ENCODE measurements at regions not wholly inside any gene's neighbourhood (a gene's known extent, or its start where the extent isn't known, plus 50 kb on each side); places are given as distances from the start of the nearest gene placed in this dataset.
A peak's percentile ranks its signal among the peaks of the same experiment; 100 is the strongest.
"Not testable (repeated sequence)": the region's sequence is repeated elsewhere in the genome, so short reads cannot be mapped to it uniquely, and the experiment has no call there.

DNA sequence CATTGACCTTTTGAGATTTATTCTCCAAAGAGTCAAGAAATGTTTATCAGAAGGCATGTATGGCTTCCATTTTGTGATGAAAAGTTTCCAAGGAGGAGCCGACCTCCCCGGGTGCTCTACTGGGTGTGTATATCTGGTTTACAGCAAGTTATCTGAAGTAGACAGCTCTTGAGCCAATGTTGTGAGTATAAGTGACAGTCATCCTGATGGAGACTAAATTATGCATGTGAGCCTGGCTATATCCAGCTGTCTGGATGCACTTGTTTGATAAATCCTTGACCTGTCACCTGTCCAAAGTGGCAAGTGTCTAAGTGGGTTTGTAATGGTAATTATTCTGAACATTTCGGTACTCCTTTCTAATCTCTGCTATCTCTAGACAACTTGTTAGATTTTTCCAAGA, 142.2 kb downstream of the NR2F2 start:
- no peak for DNase-seq

DNA sequence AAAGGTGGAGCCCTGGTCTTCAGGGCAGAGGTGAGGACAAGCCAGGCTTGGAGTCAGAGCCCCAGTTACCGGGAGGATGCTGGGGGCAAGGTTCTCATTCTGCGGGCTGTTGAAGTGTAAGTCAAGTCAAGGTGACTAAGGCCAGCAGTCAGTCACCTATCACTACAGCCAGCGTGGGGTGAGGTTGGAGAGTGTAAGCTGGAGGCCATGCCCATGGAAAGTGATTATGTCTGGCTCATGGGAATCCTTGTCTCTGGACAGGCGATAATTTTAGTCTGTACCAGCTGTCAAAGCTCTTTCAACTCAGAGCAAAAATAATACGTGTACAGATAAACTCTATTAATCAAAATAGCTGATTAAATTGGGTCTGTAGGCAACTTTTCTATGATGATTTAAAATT, 143.1 kb downstream of the NR2F2 start:
- no peak for DNase-seq

DNA sequence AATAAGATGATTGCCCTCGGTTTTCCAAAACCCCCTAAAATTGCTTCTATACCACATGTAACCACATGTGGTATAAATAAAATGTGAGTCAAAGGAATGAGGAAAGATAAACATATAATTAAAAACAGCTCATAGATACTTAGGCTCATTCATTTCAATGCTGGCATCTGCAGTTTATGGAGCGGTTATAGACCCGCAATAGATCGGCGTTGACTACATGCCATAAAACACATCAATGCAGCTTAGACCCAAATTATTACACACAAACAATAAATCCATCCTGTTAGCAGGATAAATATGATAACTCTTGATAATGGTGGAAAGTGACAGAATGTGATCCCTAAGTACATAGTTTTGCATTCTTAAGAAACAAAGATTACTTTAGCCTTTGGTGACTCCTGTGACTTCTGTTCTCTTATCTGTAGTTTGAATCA, 143.7 kb downstream of the NR2F2 start:
- DNase-seq: no peak

DNA sequence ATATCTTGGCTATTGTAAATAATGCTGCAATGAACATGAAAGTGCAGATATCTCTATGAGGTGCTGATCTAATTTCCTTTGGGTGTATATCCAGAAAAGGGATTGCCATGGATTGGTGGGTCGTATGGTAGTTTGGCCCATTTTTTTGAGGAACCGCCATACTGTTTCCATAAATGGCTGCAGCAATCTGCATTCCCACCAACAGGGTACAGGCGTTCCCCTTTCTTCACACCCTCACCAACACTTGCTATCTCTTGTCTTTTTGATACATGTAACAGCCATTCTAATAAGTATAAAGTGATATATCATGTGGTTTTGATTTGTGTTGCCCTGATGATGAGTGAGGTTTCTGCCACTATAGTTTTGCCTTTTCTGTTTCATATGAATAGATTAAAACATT, 146.7 kb downstream of the NR2F2 start:
- no peak for DNase-seq

DNA sequence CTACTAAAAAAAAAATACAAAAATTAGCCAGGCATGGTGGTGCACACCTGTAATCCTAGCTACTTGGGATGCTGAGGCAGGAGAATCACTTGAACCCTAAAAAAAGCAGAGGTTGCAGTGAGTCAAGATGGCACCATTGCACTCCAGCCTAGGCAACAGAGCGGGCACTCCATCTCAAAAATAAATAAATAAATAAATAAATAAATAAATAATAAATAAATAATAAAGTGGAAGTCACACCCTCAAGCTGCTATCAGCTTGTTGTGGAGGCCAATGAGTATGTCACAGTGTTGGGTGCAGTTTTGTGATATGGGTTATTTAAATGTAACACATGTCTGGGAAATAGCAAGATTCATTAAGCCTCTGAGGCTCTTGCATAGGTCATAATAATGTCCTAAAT, 153.9 kb downstream of the NR2F2 start:
- DNase-seq: not testable (repeated sequence)

DNA sequence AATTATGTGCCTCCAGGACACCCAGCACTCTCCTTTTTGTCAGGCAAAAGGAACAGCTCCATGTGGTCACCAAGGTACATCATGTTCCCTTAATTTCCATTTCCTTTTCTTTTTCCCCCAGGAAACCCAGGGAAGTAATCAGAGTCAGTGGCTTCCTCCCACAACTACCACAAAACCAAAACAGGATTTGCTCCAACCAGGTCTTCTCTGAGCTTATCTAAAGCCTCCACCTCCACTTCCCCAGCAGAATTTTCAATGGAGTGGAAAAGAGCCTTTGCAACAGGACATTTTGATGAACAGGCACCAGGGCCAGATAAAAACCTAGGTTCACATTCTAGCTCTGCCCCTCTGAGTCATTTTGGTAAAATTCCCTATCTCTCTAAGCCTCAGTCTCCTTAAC, 154.3 kb downstream of the NR2F2 start:
- no peak for DNase-seq

DNA sequence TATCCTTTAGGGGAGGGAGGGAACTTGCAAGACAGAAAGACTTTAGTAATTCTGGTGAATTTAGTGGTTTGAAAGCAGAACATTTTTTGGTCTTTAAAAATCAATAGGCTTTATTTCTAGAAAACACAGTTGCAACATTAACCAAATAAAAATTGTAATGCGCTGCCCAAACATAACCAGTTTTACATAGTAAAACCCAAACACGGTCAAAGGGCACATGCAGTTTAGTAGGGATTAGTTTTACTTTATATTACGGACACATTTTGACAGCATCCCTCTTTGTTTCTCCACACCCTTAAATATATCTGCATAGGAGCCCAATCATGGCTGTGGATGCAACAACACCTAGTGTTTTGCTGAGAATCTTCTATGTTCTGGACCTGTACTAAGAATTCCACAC, 156.7 kb downstream of the NR2F2 start:
- DNase-seq: no peak

DNA sequence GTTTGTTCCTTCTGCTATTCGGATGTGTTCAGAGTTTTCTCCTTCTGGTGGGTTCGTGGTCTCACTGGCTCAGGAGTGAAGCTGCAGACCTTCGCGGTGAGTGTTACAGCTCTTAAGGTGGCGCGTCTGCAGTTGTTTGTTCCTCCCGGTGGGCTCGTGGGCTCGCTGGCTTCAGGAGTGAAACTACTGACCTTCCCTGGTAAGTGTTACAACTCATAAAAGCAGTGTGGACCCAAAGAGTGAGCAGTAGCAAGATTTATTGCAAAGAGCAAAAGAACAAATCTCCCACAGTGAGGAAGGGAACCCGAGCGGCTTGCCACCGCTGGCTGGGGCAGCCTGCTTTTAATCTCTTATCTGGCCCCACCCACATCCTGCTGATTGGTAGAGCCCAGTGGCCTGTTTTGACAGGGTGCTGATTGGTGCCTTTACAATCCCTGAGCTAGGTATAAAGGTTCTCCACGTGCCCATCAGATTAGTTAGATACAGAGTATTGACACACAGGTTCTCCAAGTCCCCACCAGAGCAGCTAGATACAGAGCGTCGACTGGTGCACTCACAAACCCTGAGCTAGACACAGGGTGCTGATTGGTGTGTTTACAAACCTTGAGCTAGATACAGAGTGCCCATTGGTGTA, 160.7 kb downstream of the NR2F2 start:
- DNase-seq: not testable (repeated sequence)

DNA sequence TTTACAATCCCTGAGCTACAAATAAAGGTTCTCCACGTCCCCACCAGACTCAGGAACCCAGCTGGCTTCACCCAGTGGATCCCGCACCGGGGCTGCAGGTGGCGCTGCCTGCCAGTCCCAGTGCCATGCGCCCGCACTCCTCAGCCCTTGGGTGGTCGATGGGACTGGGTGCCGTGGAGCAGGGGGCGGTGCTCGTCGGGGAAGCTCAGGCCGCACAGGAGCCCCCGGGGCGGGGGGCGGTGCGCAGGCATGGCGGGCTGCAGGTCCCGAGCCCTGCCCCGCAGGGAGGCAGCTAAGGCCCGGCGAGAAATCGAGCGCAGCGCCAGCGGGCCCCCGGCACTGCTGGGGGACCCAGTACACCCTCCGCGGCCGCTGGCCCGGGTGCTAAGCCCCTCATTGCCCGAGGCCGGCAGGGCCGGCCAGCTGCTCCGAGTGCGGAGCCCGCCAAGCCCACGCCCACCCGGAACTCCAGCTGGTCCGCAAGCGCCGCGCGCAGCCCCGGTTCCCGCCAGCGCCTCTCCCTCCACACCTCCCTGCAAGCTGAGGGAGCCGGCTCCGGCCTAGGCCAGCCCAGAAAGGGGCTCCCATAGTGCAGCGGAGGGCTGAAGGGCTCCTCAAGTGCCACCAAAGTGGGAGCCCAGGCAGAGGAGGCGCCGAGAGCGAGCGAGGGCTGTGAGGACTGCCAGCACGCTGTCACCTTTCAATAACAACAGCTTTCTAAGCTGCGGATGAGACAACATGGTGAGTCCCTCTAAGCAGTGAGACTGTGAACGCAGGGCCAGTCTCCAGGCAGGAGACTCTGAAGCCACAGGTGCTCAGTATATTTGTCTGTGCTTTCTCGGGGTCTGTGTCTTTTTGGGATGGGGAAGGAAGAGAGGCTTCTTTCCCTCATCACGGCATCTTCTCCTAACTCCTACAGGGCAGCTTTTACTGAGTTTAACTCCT, 161.5 kb downstream of the NR2F2 start:
- not testable (repeated sequence) for DNase-seq

DNA sequence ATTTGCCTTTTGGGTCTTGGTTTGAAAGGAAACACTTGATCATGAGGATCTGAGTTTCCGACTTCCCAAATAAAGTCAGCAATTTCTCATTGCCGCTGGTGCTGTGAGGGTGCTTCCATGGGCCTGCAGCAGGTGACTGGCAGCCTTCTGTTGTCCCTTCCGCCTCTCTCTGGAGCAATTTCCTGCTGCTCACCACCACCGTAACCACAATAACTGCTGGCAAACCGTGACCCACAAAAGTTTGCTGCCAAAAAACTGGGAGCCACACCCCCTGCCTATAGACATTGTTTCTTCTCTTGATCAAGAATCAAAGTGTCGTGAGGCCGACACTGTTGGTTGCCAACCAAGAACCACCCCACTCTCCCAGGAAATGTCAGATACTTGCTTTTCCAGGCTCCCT, 164.0 kb downstream of the NR2F2 start:
- DNase-seq: peak; percentile 4

DNA sequence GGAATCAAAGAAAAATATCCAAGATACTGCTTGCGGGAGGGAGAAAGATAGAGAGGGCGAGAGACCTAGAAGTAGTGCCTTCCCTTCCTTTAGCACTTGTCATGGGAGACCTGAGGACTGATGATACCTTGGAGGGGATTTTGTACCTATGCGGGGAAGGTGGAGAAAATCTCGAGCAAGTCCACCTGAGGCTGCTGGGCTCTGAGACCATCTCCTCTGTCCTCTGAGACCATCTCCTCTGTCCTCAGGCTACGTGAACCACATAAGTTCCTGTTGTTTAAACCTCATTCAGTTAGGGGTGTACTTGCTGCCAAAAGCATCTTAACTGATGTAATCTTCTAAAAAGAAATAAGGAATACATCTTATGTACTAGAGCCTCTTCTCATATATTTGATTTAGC, 164.9 kb downstream of the NR2F2 start:
- no peak for DNase-seq

DNA sequence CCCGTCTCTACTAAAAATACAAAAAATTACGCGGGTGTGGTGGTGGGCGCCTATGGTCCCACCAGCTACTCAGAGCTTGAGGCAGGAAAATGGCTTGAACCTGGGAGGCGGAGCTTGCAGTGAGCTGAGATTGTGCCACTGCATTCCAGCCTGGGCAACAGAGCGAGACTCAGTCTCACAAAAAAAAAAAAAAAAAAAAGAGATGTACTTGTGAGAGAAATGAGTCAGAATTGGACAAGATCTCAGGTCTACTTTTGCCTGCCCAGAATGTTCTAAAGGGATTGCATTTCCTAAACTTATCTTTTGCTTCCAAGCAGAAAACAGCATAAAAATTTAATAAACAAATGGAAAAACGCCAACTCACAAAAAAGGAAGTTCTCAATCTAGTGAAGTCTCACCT, 167.5 kb downstream of the NR2F2 start:
- DNase-seq: no peak

DNA sequence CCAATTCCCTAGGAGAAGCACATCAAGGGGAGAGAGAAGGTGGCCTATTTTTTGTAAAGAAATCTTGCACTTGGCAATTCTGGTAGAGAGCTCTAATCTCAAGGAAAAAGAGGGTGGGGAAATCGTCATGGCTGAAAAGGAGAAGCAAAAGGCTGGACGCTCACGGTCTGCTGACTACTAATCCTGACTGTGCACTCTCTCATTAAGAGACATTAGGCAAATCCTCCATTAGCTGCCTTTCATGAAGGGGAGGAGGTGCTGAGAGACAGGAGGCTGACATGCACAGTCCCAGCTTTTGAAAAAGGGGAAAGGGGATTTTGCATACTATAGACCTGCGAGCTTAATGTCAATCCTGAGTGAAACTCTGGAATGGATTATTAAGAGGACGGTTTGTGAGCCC, 170.0 kb downstream of the NR2F2 start:
- DNase-seq: no peak

DNA sequence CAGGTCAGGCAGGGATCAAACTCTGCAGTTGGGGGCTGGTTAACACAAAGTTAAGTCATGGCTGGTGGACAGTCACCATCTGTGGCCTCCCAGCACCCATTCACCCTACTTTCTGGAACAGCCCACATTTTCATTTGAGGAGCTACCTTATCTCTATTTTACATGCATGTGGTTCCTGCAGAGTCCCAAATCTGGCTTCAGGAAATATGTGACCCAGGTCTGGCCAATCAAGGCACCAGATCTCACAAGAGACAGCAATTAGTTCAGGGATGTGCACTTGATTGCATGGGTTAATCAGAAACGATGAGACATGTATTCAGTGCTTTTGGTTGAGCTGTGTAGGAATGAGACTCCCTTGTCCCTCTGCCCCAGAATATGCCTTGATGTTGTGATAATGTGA, 170.9 kb downstream of the NR2F2 start:
- no peak for DNase-seq

DNA sequence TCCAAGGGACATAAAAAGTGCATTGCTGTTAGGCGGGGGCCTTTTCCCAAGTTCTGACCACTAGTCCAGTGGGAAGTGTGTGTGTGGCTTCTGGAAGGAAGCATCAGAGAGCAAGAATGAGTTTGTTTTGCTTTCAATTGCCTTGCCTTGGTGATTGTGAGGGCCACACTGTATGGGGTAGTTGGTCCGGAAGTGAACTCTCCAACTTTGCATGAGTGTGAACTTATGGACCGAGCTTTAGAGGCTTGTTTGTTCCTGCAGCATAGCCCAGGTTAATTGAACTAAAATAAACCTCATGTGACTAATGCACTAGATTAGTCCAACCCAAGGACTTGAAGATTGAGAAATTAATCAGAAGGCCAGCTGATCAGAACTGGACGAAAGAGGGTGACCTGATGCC, 171.7 kb downstream of the NR2F2 start:
- no peak for DNase-seq

DNA sequence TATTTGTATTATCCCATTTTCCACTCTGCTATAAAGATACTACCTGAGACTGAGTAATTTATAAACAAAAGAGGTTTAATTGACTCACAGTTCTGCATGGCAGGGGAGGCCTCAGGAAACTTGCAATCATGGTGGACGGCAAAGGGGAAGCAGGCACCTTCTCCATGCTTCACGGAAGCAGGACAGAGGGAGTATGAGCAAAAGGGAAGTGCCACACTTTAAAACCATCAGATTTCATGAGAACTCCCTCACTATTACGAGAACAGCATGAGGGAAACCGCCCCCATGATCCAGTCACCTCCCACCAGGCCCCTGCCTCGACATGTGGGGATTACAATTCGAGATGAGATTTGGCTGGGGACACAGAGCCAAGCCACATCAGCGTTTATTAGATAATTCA, 172.8 kb downstream of the NR2F2 start:
- no peak for DNase-seq

DNA sequence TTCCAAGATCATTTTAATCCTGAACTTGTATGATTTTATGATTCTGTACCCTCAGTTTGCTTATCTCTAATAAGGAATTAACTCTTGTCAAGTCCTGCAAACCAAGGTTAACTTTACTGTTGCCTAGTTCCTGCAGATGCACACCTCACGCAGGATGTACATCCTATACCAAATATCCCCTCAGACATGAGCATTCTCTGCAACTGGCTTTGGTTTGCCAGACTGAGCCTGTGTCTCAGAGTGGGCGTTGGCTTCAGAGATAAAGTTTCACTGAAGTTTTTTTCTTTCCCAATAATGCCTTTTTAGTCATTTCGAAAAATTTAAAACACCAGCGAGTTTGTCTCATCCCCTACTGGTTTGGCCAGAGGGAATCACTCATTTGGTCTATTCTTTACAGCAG, 173.9 kb downstream of the NR2F2 start:
- no peak for DNase-seq

DNA sequence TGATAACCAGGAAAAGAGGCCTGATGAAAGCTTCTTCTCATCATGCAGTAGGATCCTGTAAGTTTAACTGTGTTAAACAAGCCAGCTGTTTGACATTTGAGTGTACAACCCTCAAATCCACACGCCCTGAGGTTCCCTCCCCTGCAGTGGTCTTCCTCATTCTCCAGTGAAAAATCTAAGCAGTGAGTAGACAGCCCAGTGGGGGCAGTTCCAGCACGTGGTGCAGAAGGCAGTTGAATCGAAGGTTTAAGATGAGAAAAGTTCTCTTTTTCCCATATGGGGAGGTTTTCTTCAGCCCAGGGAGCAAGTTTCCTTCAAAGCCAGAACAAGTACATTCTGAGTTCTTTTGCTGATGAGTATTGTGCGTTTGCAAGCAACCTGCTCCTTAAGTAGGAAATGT, 174.5 kb downstream of the NR2F2 start:
- no peak for DNase-seq

DNA sequence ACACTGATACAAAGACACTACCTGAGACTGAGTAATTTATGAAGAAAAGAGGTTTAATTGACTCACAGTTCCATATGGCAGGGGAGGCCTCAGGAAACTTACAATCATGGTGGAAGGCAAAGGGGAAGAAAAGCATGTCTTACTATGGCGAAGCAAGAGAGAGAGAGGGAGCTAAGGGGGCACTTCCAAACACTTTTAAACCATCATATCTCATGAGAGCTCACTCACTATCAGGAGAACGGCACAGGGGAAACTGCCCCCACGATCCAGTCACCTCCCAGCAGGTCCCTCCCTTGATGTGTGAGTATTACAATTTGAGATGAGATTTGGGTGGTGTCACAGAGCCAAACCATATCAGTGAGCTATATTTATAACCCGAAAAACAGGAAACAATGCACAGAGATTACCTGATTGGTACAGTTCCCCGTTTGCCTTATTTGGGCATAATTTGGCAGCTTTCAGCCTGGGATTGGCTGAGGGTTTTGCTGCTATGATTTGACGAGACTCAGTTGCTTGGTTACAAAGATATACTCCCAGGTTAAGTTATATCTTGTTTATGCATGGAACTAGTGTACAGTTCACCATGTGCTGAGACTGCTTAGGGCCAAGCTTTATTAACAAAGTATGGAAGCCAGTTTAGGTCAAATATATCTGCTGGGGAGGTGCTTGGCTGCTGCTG, 184.2 kb downstream of the NR2F2 start:
- no peak for DNase-seq

DNA sequence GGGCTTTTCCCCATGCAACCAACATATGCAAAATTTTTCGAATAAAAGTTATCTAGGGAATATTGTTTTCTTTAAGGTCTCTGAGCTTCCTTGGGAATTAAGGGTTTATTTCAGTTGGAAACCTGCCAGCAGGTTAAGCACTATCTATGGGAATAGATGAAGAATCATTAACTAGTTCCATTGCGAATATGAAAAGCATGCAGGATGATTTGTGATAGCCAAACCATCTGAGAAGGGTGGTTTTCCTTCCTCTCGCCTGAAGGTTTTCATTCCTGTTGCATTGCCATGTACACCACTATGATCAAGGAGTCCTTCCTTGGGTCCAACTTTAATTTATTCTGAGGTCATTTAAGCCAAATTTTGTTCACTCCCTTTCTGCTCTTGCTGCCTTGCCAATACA, 184.9 kb downstream of the NR2F2 start:
- no peak for DNase-seq

DNA sequence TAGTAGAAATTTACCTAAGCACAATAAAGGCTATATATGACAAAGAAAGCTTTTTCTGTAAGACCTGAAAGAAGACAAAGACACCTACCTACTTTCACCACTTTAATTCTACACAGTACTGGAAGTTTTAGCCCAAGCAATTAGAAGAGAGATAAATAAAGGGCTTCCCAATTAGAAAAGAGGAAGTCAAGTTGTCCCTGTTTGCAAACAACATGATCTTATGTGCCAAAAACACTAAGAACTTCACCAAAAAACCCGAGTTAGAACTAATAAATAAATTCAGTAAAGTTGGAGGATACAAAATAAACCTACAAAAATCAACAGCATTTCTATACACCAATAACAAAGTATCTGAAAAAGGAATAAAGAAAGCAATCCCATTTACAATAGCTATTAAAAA, 190.9 kb downstream of the NR2F2 start:
- no peak for DNase-seq

DNA sequence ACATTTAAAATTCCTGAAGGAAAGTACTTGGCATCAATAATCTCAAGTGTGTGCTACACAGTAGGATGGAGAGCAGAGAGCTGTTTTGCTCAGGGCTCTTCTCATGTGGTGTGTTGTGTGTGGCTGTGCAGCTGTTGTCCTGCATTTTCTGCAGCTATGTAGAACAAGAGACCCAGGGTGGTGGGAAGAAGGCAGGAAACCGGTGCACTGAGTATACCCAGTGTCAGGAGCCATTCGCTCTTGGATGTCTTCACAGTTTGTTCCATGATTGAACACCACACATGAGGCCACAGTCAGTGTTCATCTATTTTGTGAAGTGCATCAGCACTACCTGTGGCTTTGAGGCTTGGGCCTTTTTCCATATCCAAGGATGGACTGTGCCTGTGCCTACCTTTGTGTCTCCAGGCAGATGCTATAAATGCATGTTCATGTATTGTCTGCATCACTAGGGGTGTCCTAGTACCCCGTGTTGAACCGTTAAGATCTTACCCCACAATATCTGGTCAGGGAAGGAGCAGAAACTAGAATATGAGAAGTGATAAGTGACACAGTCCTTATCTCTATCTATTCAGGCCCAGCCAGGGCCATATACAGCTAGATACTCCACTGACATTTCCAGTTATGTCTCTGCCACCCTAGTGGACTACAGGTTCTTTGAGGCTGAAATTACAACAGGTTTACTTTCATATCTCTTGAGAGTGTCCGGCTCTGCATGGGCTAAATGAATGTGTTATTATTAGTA, 194.3 kb downstream of the NR2F2 start:
- no peak for DNase-seq

DNA sequence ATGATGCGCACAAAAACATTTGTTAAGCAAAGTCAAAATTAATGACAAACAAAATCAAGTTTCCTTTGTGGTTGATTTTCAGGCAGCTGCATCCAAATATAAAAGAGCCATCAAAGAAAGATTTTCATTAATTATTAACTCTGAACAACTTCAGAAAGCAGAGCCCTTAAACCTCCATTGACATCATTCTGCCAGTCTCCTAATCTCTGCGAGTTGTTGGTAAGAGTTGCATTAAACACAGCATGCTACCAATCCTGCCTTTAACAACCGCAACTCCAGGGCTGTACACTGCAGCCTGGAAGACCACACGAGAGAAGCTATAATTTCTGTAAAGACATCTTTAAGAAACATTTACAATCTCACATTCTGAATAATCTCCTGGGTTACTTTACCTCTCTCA, 204.6 kb downstream of the NR2F2 start:
- DNase-seq: no peak
